Panc1 (cell line): ENCODE measurements at regions not wholly inside any gene's neighbourhood (a gene's known extent, or its start where the extent isn't known, plus 50 kb on each side); places are given as distances from the start of the nearest gene placed in this dataset.

Source experiments
- POLR2AphosphoS5 ChIP-seq: IDR thresholded peaks from 2 replicates; pipeline ENCODE4 v1.6.1; 2012; ENCODE audit warnings: mild to moderate bottlenecking, low read depth, low read length, moderate library complexity
- TF ChIP-seq, protein P1 (sequence below): fragments of 450-650 bp; IDR thresholded peaks from 2 replicates; pipeline ENCODE4 v1.5.1; 2017; ENCODE audit warnings: mild to moderate bottlenecking

GRCh38 chr14:56414236-56414635, 165.4 kb upstream of the TMEM260 start:
- TF ChIP-seq, protein P1, sequence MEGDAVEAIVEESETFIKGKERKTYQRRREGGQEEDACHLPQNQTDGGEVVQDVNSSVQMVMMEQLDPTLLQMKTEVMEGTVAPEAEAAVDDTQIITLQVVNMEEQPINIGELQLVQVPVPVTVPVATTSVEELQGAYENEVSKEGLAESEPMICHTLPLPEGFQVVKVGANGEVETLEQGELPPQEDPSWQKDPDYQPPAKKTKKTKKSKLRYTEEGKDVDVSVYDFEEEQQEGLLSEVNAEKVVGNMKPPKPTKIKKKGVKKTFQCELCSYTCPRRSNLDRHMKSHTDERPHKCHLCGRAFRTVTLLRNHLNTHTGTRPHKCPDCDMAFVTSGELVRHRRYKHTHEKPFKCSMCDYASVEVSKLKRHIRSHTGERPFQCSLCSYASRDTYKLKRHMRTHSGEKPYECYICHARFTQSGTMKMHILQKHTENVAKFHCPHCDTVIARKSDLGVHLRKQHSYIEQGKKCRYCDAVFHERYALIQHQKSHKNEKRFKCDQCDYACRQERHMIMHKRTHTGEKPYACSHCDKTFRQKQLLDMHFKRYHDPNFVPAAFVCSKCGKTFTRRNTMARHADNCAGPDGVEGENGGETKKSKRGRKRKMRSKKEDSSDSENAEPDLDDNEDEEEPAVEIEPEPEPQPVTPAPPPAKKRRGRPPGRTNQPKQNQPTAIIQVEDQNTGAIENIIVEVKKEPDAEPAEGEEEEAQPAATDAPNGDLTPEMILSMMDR = no peak
- TF ChIP-seq POLR2AphosphoS5 = no peak
